ENCODE measurements at regions not wholly inside any gene's neighbourhood (a gene's known extent, or its start where the extent isn't known, plus 50 kb on each side); places are given as distances from the start of the nearest gene placed in this dataset.
"Not testable (repeated sequence)": the region's sequence is repeated elsewhere in the genome, so short reads cannot be mapped to it uniquely, and the experiment has no call there.

DNA sequence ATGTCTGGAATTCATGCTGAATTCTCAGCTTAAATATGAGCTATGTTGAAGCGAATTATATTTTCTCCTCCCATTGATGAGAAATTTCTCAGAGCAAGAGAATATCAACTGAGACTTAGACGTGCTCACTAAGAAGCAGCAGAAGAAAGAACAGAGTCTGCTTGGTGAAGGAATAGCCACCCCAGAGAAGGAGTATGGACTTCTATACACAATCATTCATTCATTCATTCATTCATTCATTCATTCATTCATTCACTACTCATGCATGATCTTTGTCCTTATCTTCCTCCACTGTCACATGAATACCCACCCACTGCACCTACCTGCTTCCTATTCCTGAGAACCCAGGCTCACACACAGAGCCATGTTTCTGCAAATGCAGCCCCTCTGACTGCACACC lies 206.6 kb downstream of the DEPDC1B start:
- no peaks in the 10 kb centered on the region for H3K36me3 ChIP-seq
- H3K4me3 ChIP-seq, result no peak overlapping the region
- no peaks in the 10 kb centered on the region for H3K27me3 ChIP-seq
- no peaks in the 10 kb centered on the region for H3K4me1 ChIP-seq (ENCODE audit: insufficient read depth)
- H3K27ac ChIP-seq, result no peak overlapping the region
- no peaks in the 10 kb centered on the region for H3K9me3 ChIP-seq
- intact Hi-C loops (cut with DNase I), result no loop called here
- TF ChIP-seq, protein P1, sequence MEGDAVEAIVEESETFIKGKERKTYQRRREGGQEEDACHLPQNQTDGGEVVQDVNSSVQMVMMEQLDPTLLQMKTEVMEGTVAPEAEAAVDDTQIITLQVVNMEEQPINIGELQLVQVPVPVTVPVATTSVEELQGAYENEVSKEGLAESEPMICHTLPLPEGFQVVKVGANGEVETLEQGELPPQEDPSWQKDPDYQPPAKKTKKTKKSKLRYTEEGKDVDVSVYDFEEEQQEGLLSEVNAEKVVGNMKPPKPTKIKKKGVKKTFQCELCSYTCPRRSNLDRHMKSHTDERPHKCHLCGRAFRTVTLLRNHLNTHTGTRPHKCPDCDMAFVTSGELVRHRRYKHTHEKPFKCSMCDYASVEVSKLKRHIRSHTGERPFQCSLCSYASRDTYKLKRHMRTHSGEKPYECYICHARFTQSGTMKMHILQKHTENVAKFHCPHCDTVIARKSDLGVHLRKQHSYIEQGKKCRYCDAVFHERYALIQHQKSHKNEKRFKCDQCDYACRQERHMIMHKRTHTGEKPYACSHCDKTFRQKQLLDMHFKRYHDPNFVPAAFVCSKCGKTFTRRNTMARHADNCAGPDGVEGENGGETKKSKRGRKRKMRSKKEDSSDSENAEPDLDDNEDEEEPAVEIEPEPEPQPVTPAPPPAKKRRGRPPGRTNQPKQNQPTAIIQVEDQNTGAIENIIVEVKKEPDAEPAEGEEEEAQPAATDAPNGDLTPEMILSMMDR (IDR thresholded peaks at IDR 0.05), result no peak
- no peak for TF ChIP-seq POLR2A (IDR thresholded peaks at IDR 0.05)
- no peak for TF ChIP-seq EP300 (IDR thresholded peaks at IDR 0.05)
- WGBS, 3 donors, result 82 to 90% (median 85%) methylated on average over 2 of the region's 2 CpGs
- DNase-seq, result no peak

DNA sequence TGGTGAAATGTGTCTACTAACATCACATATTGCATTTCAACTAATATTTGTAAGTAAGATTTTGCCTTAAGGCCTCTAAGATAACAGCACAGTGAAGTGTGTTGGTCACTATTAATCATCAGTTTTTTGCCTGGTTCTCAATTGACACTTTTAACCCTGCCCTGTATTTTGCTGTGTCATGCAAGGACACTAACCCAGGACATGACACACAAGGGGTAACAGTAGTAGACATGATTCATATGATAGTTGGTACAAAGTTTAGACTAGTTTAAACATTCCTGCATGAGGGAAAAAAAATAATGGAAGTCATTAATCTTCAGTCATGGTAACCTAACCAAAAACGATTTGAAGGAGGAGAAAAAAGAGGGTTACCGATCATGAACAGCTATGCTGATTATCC lies 207.0 kb downstream of the DEPDC1B start:
- Histone ChIP-seq H3K4me1 (ENCODE audit: insufficient read depth) (no peaks in the 10 kb centered on the region), H3K9me3 (no peaks in the 10 kb centered on the region), H3K36me3 (no peaks in the 10 kb centered on the region), H3K4me3 (no peak overlapping the region), H3K27ac (no peak overlapping the region), H3K27me3 (no peaks in the 10 kb centered on the region)
- WGBS, 3 donors, result 42 to 53% (median 45%) methylated on average over 2 of the region's 2 CpGs
- no peak for TF ChIP-seq EP300 (IDR thresholded peaks at IDR 0.05)
- TF ChIP-seq, protein P1 (IDR thresholded peaks at IDR 0.05), result no peak
- TF ChIP-seq POLR2A (IDR thresholded peaks at IDR 0.05), result no peak
- intact Hi-C loops (cut with DNase I), result no loop called here
- DNase-seq, result no peak

DNA sequence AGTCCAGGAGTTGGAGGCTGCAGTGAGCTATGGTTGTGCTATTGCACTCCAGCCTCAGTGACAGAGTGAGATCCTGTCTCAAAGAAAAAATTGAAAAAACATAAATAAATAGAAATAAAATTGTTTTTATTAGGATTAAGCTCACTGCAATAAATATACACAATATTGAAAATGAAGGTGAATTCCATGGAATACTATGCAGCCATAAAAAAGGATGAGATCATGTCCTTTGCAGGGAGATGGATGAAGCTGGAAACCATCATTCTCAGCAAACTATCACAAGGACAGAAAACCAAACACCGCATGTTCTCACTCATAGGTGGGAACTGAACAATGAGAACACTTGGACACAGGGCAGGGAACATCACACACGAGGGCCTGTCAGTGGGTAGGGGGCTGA lies 207.6 kb downstream of the DEPDC1B start:
- H3K27ac ChIP-seq; H3K4me1 ChIP-seq (ENCODE audit: insufficient read depth); DNase-seq; intact Hi-C loops (cut with DNase I); H3K27me3 ChIP-seq; H3K9me3 ChIP-seq; H3K4me3 ChIP-seq; H3K36me3 ChIP-seq: not testable (repeated sequence)
- WGBS, 3 donors, result 92 to 95% (median 92%) methylated on average over 2 of the region's 2 CpGs

DNA sequence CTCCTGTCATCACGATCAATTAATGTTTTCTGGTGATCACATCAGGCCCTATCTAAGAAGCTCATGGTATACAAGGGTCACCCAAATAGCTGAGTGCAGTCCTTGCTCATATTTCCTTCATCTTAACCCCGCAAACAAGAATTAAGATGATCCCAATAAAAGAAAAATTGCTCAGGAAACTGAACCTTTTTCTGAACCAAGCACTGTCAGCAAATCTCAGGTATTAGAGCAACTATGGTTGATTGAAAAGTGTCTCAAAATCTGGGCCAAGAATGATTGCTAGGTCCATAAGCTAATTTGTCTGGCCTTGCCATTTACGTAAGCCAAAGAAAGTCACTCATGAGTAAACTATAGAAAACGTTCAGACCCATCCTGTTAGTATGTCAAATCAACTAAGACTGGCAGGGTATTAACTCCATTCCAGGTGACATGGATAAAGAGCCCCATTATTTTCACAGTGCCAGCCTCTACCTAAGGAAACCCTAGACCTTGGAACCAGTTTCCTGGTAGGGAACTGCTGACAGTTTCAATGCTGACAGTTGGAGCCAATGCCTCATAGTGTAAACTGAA lies 209.3 kb downstream of the DEPDC1B start:
- no peak for DNase-seq
- Histone ChIP-seq H3K9me3 (no peaks in the 10 kb centered on the region), H3K27ac (no peak overlapping the region), H3K36me3 (no peaks in the 10 kb centered on the region), H3K27me3 (no peaks in the 10 kb centered on the region), H3K4me3 (no peak overlapping the region), H3K4me1 (ENCODE audit: insufficient read depth) (no peaks in the 10 kb centered on the region)
- WGBS, 3 donors, result 83 to 89% (median 87%) methylated on average over 4 of the region's 4 CpGs
- TF ChIP-seq EP300 (IDR thresholded peaks at IDR 0.05), result no peak
- TF ChIP-seq, protein P1 (IDR thresholded peaks at IDR 0.05), result no peak
- TF ChIP-seq POLR2A (IDR thresholded peaks at IDR 0.05), result no peak
- intact Hi-C loops (cut with DNase I), result no loop called here

DNA sequence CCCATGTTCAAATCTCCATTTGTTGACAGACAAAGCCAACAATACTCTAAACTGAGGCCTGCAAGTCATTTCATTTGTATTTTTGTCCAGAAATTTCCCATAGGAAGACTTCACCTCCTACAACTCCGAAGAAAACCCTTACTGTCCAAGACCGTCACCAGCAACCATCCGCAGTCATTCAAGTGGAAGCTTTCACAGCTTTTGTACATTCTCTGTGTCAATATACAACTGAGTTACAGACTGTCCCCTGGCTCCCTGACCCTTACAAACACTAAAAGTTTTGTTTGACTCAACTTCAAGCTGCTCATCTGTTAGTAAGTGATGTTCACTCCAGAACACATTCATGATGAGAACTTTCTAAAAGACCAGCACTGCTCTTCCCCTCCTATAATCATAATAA lies 210.1 kb downstream of the DEPDC1B start:
- no peak overlapping the region for H3K4me3 ChIP-seq
- intact Hi-C loops (cut with DNase I), result no loop called here

More for the DNA sequence above, 210.1 kb downstream of the DEPDC1B start:
- no peak for DNase-seq
- no peaks in the 10 kb centered on the region for H3K27me3 ChIP-seq
- no peaks in the 10 kb centered on the region for H3K4me1 ChIP-seq (ENCODE audit: insufficient read depth)
- no peaks in the 10 kb centered on the region for H3K9me3 ChIP-seq
- TF ChIP-seq, protein P1 (IDR thresholded peaks at IDR 0.05), result no peak
- TF ChIP-seq EP300 (IDR thresholded peaks at IDR 0.05), result no peak
- TF ChIP-seq POLR2A (IDR thresholded peaks at IDR 0.05), result no peak
- no peaks in the 10 kb centered on the region for H3K36me3 ChIP-seq
- 95 to 96% (median 95%) methylated on average over 3 of the region's 3 CpGs for WGBS, 3 donors
- no peak overlapping the region for H3K27ac ChIP-seq
